ENCODE measurements at regions not wholly inside any gene's neighbourhood (a gene's known extent, or its start where the extent isn't known, plus 50 kb on each side); places are given as distances from the start of the nearest gene placed in this dataset.

- Histone ChIP-seq H3K18ac (ENCODE audit: low read depth, low read length) (no peak overlapping the region), H2BK120ac (ENCODE audit: low read depth, low read length) (no peak overlapping the region), H4K5ac (ENCODE audit: low read depth, low read length) (no peak overlapping the region), H4K8ac (ENCODE audit: low read depth in 2 of 2, low read length in 2 of 2) (no peak overlapping the region), H2BK5ac (ENCODE audit: low read depth, low read length, poor library complexity, severe bottlenecking) (no peak overlapping the region), H3K56ac (ENCODE audit: extremely low read depth, insufficient read depth, low read length) (no peak overlapping the region), H3K14ac (replicated peaks; ENCODE audit: low read depth, low read length) (no peak overlapping the region), H3K79me1 (ENCODE audit: low read depth in 1 of 2, low read length in 2 of 2) (no peaks in the 10 kb centered on the region), H3K23ac (ENCODE audit: low read depth, low read length) (no peak overlapping the region), H2AK5ac (ENCODE audit: low read depth, low read length) (no peak overlapping the region), H3K9me3 (ENCODE audit: control insufficient read depth, insufficient read depth, low read length) (no peaks in the 10 kb centered on the region; the same call in 1 of the 2 replicates), H4K91ac (ENCODE audit: insufficient read depth, low read depth, low read length) (no peak overlapping the region), H2AK9ac (replicated peaks; ENCODE audit: low read depth, low read length, poor library complexity) (no peak overlapping the region), H3K9me1 (ENCODE audit: insufficient read depth, low read length) (no peaks in the 10 kb centered on the region), H3K27me3 (ENCODE audit: control insufficient read depth, insufficient read depth, low read length) (no peaks in the 10 kb centered on the region), H3K4me2 (ENCODE audit: low read depth, low read length) (no peak overlapping the region), H3K36me3 (ENCODE audit: control insufficient read depth, insufficient read depth, low read length) (no peaks in the 10 kb centered on the region), H3K4ac (ENCODE audit: low read depth, low read length) (no peak overlapping the region), H2AFZ (replicated peaks; ENCODE audit: low read length, poor library complexity) (no peak overlapping the region), H3K27ac (ENCODE audit: insufficient read depth, low read length) (no peak overlapping the region), H2BK20ac (ENCODE audit: low read depth, low read length) (no peak overlapping the region), H4K20me1 (ENCODE audit: insufficient read depth, low read length) (no peaks in the 10 kb centered on the region), H2BK15ac (ENCODE audit: low read depth, low read length) (no peak overlapping the region), H3K4me3 (ENCODE audit: insufficient read depth, low read depth, low read length) (no peak overlapping the region), H3K9ac (ENCODE audit: low read depth, low read length) (no peak overlapping the region), H3K4me1 (ENCODE audit: control insufficient read depth, insufficient read depth, low read length) (no peaks in the 10 kb centered on the region)
- BruUV-seq (replicated peaks), result no TSS peak
- no peak for TF ChIP-seq USF2 (IDR thresholded peaks at IDR 0.05; ENCODE audit: low read depth, low read length)
- no peak for TF ChIP-seq SMC3 (IDR thresholded peaks at IDR 0.05; ENCODE audit: low read depth, low read length)
- no peak for TF ChIP-seq CHD1 (IDR thresholded peaks at IDR 0.05; ENCODE audit: low read depth, low read length)
- no peak for TF ChIP-seq BHLHE40 (IDR thresholded peaks at IDR 0.05; ENCODE audit: low read depth, low read length)
- no peak for TF ChIP-seq MAZ (IDR thresholded peaks at IDR 0.05; ENCODE audit: borderline replicate concordance, low read depth, low read length)
- TF ChIP-seq CEBPB (IDR thresholded peaks at IDR 0.05; ENCODE audit: low read depth, low read length), result no peak
- no peak for TF ChIP-seq NFE2L2 (IDR thresholded peaks at IDR 0.05; ENCODE audit: low read depth, low read length)
- no peak for TF ChIP-seq ELK1 (IDR thresholded peaks at IDR 0.05; ENCODE audit: borderline replicate concordance, low read depth, low read length)
- no peak for TF ChIP-seq RFX5 (IDR thresholded peaks at IDR 0.05; ENCODE audit: low read depth, low read length)
- DNase-seq (no peak), ATAC-seq (ENCODE audit: low read depth) (no peak)
- dilution Hi-C loops (cut with HindIII; ENCODE audit: low sequenced_read_pairs, unreplicated experiment), result no loop called here
- in situ Hi-C loops (cut with MboI; ENCODE audit: low sequenced_read_pairs), result no loop called here
- WGBS, 2 experiments (ENCODE audit: extremely low coverage in 2 of 2, insufficient read length in 1 of 2), result 65% methylated on average over 4 of the region's 5 CpGs; no CpG with 5 or more reads in 1 of the 2 experiments
- intact Hi-C loops (cut with micrococcal nuclease), result no loop called here
- CTCF ChIA-PET, result no interaction called here
- POLR2A ChIA-PET (ENCODE audit: unreplicated experiment), result no interaction called here
Measured at GRCh38 chr20:24896984-24897383, 52.1 kb upstream of the CST7 start.
